IMR-90 (cell line): ENCODE measurements at regions not wholly inside any gene's neighbourhood (a gene's known extent, or its start where the extent isn't known, plus 50 kb on each side); places are given as distances from the start of the nearest gene placed in this dataset.

Experiments used
- BHLHE40 ChIP-seq: fragments of 150-350 bp; IDR thresholded peaks from 2 replicates; pipeline ENCODE4 v1.6.1; 2016; ENCODE audit warnings: mild to moderate bottlenecking, low read depth, low read length
- CTCF ChIP-seq: conservative IDR thresholded peaks from 2 replicates; pipeline ENCODE4 v1.5.1; 2012; ENCODE audit warnings: mild to moderate bottlenecking, low read depth, low read length, improper control_type of control experiment
- FOS ChIP-seq: fragments of 150-350 bp; IDR thresholded peaks from 2 replicates; pipeline ENCODE4 v1.6.1; 2016; ENCODE audit warnings: low read depth, low read length
- POLR2A ChIP-seq: IDR thresholded peaks from 2 replicates; pipeline ENCODE4 v1.6.1; 2012; ENCODE audit warnings: mild to moderate bottlenecking, low read depth, low read length
- RAD21 ChIP-seq: IDR thresholded peaks from 2 replicates; pipeline ENCODE4 v1.6.1; 2012; ENCODE audit warnings: low read length, improper control_type of control experiment
- RCOR1 ChIP-seq: IDR thresholded peaks from 2 replicates; pipeline ENCODE4 v1.6.1; 2012; ENCODE audit warnings: mild to moderate bottlenecking, low read length, improper control_type of control experiment; ENCODE audit not compliant: insufficient replicate concordance
- USF2 ChIP-seq: fragments of 150-350 bp; IDR thresholded peaks from 2 replicates; pipeline ENCODE4 v1.6.1; 2017; ENCODE audit warnings: mild to moderate bottlenecking, antibody characterized with exemption, low read length, low read depth

GRCh38 chr1:38733761-38734160 lies 125.8 kb downstream of the RRAGC start:
- no peak for TF ChIP-seq CTCF
- no peak for TF ChIP-seq POLR2A
- TF ChIP-seq FOS = no peak
- no peak for TF ChIP-seq RAD21
- no peak for TF ChIP-seq USF2
- TF ChIP-seq RCOR1 = no peak
- TF ChIP-seq BHLHE40 = no peak
